Skeletal muscle satellite cell (primary cell): ENCODE measurements at regions not wholly inside any gene's neighbourhood (a gene's known extent, or its start where the extent isn't known, plus 50 kb on each side); places are given as distances from the start of the nearest gene placed in this dataset.

Experiments used
- H3K27me3 ChIP-seq: 2 replicates; pipeline ENCODE4 v1.7.0; 2013; ENCODE audit warnings: low read length; ENCODE audit not compliant: control insufficient read depth, insufficient read depth
- H3K36me3 ChIP-seq: 2 replicates; pipeline ENCODE4 v1.7.0; 2013; ENCODE audit warnings: mild to moderate bottlenecking, control low read depth, low read length; ENCODE audit not compliant: insufficient read depth
- H3K4me1 ChIP-seq: 2 replicates; pipeline ENCODE4 v1.7.0; 2013; ENCODE audit warnings: low read length; ENCODE audit not compliant: control insufficient read depth, insufficient read depth
- H3K4me2 ChIP-seq: 2 replicates; pipeline ENCODE4 v1.7.0; 2013; ENCODE audit warnings: mild to moderate bottlenecking, low read length
- H3K4me3 ChIP-seq: 2 replicates; pipeline ENCODE4 v1.7.0; 2013; ENCODE audit warnings: low read length
- H3K9ac ChIP-seq: 2 replicates; pipeline ENCODE4 v1.7.0; 2013; ENCODE audit warnings: mild to moderate bottlenecking, low read depth, low read length, moderate library complexity
- H3K9me3 ChIP-seq: replicated peaks from 2 replicates; pipeline ENCODE4 v1.7.0; 2013; ENCODE audit warnings: mild to moderate bottlenecking, control low read depth, low read length

DNA sequence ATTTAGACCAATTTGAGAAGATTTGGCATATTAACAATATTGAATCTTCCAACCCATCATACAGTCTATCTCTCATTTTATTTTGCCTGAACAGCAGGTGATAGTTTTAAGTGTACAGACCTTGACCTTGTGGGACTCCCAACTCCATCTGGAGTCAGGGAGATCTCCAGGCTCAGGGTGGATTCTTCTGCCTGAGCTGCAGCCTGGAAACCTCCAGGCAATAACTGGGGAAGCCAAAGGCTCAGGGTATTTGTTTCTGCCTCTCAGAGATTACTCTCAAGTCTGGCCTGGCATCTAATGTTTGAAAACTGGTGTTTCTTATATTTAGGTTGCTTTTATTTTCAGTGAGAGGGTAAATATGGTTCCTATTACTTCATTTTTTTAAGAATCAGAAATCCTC, 102.1 kb upstream of the C1QTNF9B start:
- no peaks in the 10 kb centered on the region for H3K4me1 ChIP-seq
- H3K4me3 ChIP-seq = no peak overlapping the region
- H3K27me3 ChIP-seq = peaks cover 27% of the 10 kb centered on the region

DNA sequence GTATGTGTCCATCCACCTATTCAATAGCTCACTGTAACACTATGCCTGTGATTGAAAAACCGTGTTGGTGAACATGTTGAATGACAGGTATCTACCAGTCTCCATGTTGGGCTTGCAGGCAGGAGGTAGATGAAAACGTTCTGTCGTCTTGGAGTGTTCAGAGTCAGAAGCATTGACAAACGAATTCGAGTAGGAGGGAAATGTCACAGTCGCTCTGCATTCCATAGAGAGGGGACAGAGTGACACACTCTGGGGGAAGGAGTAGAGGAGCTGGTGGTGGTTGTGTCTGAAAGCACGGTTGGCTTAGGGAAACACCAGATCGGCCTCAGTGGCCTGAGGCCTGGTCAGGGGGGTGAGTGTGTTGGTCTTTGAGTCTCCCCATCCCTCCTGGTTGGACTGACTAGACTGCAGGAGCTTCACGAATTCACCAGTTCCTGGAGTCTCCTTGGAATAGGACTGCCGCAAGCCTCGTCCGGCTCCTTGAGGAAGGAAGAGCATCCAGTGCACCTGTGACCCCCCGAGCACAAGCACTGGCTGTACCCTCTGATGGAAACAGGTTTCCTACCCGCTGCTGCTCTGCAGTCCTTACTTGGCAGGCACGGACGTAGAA, 105.0 kb upstream of the C1QTNF9B start:
- Histone ChIP-seq H3K27me3 (peaks cover 33% of the 10 kb centered on the region), H3K9ac (no peak overlapping the region), H3K4me3 (no peak overlapping the region), H3K36me3 (no peaks in the 10 kb centered on the region), H3K9me3 (no peaks in the 10 kb centered on the region), H3K4me1 (no peaks in the 10 kb centered on the region), H3K4me2 (no peak overlapping the region)

More for the DNA sequence above, 102.1 kb upstream of the C1QTNF9B start:
- Histone ChIP-seq H3K9me3 (no peaks in the 10 kb centered on the region), H3K9ac (no peak overlapping the region), H3K4me2 (no peak overlapping the region), H3K36me3 (no peaks in the 10 kb centered on the region)

DNA sequence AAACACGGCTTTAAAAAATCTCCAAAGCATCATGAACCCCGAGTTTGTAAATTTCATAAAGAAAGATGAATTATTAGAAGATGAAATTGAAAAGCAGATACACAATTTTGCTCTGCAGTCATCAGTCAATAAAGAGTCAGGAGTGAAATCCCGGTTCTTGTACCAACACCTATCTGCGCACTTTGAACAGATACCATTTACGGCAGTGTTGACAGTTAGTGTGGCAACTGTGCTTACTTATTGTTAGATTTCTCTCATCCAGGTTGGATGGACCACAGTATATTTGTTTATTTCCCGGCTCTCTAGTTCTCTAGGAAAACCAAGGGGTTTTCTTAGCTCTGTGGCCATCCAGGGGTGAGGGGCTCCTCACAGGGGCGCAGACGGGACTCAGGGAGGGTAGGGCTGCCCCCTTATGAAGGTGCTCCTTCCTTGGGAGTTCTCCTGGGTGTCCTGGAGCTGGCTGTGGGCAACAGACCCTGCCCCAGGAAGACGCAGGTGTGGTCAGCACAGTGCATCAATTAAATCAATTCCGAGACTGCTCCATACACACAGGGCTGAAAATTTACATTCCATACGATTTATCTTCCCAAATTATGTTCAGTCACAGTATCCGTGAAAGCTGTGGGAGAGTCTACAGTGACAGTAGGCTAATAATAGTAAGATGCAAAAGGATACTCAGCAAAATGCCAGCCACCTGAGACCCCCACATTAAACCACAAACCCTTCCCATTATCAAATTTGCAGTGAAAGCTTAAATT, 107.0 kb upstream of the C1QTNF9B start:
- Histone ChIP-seq H3K4me1 (no peaks in the 10 kb centered on the region), H3K27me3 (peaks cover 39% of the 10 kb centered on the region), H3K9ac (no peak overlapping the region), H3K4me3 (no peak overlapping the region), H3K4me2 (no peak overlapping the region), H3K9me3 (no peaks in the 10 kb centered on the region), H3K36me3 (no peaks in the 10 kb centered on the region)

DNA sequence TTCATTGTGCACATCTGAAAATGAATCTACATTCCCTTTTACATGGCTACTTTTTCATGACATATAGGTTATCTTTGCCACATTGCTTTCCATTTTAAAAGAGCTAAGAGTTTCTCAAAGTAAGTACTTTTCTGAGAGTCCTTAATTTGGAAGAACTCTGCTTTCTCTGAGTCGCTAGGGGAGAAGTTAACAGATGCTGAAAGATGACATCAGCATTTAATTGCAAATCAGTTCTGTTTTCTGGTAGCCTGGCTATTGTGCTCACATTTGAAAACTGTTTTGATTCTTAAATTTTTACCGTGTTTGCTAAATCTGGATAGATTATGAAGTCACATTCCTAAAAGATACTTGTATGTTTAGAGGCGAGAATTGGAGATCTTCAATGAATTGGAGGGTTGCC, 107.7 kb upstream of the C1QTNF9B start:
- Histone ChIP-seq H3K4me2 (no peak overlapping the region), H3K4me1 (no peaks in the 10 kb centered on the region), H3K9ac (no peak overlapping the region), H3K4me3 (no peak overlapping the region), H3K36me3 (no peaks in the 10 kb centered on the region), H3K27me3 (peaks cover 40% of the 10 kb centered on the region), H3K9me3 (no peaks in the 10 kb centered on the region)

DNA sequence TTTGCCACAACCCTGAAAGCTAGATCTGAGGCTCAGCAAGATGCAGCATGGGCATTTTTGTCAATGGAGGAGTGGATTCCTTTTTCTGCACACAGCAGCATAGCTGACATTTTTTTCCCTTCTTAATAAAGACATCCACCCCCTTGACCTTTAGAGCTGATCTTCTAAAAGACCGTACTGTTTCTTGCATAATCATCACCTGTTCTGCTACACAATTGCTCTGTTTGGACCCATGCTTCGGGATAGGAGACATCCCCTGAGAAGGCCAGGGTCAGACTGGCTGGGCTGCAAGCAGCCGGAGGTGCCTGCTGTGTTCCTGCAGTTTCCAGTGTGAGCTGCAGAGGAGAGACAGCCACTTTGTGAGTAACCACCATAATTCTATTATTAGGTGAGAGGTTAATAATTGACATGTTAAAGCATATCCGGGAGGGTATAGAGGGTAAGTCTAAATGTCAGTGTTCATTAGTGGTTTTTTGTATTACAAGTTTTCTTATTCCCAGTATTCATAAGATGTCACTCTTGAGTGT, 108.5 kb upstream of the C1QTNF9B start:
- Histone ChIP-seq H3K4me3 (no peak overlapping the region), H3K9ac (no peak overlapping the region), H3K4me1 (no peaks in the 10 kb centered on the region), H3K27me3 (peaks cover 49% of the 10 kb centered on the region), H3K36me3 (no peaks in the 10 kb centered on the region), H3K9me3 (no peaks in the 10 kb centered on the region), H3K4me2 (no peak overlapping the region)

DNA sequence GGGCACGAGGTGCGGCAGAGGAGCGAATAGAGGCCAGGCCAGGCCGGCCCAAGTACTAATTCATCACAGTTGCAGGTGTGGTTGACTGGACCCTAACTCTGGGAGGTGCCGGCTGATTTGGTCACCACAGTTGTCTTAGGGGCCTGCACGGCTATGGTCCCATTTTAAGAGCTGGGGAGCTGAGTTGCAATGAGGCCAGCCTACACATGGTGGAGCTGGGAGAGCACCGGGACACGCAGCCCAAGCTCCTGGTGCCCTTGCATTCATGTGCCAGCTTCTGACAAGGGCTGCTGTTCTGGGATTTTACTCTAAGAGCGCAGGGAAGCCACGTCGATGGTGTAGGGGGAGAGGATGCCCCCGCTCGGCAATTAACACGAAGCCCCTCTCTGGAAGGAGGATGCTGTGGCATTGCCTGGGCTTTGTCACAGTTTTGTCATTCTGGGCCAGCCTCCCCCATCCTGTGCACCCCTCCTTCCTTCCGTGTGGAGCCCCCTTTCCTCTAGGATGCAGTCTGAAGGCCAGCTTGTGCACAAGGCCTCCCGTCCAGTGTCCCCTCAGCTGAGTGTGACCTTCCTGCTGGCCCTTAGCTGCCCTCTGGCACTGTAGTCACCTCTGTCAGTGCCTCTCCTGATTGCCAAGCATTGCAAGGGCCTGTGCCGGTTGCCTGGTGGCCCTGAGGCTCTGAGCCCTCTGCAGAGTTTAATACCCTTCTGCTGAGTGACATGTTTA, 109.4 kb upstream of the C1QTNF9B start:
- Histone ChIP-seq H3K4me1 (no peaks in the 10 kb centered on the region), H3K9ac (no peak overlapping the region), H3K9me3 (no peaks in the 10 kb centered on the region), H3K4me3 (no peak overlapping the region), H3K36me3 (no peaks in the 10 kb centered on the region), H3K4me2 (no peak overlapping the region), H3K27me3 (peaks cover 57% of the 10 kb centered on the region)

DNA sequence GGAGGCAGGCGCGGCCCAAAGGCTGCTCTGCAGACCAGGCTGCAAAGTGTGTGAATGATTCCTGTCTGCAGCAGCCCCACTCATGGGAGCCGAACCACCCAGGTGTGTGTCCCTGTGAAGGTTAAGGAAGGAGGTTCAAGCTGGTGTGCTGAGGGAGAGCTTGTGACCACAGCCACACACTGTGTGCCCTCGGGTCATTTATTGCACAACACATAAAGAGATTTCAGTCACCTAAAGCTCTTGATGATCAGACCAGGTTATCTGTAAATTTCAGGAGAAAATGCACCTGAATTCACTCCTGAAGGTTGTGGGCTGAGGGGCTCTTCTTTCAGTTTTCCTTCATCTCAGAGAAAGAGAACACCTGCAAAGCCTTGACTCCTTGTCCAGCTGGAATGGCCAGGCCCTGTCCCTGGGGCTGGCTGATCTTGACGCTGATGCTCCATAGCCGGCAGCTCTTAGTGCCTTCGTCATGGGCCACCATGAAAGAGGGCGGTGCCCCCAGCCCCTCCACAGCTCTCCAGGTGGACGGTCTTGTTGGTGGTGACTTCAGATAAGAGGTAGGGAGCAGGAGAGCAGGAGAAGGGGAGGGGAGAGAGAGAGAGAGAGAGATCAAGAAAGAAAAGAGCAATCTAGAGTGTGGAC, 110.8 kb upstream of the C1QTNF9B start:
- peaks cover 65% of the 10 kb centered on the region for H3K27me3 ChIP-seq
- H3K36me3 ChIP-seq = no peaks in the 10 kb centered on the region
- no peaks in the 10 kb centered on the region for H3K9me3 ChIP-seq
- H3K9ac ChIP-seq = no peak overlapping the region
- H3K4me1 ChIP-seq = no peaks in the 10 kb centered on the region
- no peak overlapping the region for H3K4me2 ChIP-seq
- H3K4me3 ChIP-seq = no peak overlapping the region

DNA sequence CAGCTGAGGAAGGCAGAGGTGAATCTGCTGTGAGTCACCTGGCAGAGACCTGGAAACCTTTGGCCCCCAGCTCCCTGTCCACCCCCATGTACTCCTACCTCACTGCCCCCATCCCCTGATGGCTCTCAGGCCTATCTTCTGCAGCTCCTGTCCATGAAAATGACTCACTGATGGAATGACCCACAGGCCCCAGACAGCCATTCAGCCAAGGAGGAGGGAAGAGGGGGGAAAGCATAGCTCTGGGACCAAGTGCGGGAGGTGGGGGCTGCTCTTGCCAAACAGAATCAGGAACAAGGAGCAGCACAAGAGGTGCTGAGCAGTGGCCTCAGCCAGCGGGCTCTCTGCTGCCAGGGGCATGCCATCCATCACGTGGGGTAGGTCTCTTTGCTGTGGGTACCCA, 111.4 kb upstream of the C1QTNF9B start:
- no peak overlapping the region for H3K9ac ChIP-seq
- H3K4me1 ChIP-seq = no peaks in the 10 kb centered on the region
- H3K4me2 ChIP-seq = no peak overlapping the region
- H3K4me3 ChIP-seq = no peak overlapping the region
- no peaks in the 10 kb centered on the region for H3K36me3 ChIP-seq
- no peaks in the 10 kb centered on the region for H3K9me3 ChIP-seq
- H3K27me3 ChIP-seq = peaks cover 63% of the 10 kb centered on the region

DNA sequence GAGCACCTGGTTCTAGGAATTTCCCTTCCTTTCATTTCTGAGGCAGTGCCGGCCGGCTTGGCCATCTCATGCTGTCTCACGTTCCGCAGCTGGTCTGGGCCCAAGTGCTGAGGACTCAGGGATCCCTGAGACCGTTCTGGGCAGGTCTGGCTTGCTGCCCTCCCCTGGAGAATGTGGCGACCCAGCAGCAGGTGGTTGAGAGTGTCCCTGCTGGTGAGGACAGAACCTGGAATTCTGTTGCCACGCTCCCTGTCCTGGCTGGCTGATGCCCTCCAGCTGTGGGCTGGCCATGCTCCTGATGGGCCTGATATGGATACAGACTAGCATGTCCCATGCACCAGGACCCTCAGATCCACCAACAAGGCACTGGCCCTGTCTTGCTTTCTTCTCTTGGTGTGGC, 114.0 kb upstream of the C1QTNF9B start:
- H3K9ac ChIP-seq = no peak overlapping the region
- no peaks in the 10 kb centered on the region for H3K4me1 ChIP-seq
- no peak overlapping the region for H3K4me3 ChIP-seq
- H3K27me3 ChIP-seq = peaks cover 49% of the 10 kb centered on the region
- no peak overlapping the region for H3K4me2 ChIP-seq
- H3K9me3 ChIP-seq = no peaks in the 10 kb centered on the region
- H3K36me3 ChIP-seq = no peaks in the 10 kb centered on the region

DNA sequence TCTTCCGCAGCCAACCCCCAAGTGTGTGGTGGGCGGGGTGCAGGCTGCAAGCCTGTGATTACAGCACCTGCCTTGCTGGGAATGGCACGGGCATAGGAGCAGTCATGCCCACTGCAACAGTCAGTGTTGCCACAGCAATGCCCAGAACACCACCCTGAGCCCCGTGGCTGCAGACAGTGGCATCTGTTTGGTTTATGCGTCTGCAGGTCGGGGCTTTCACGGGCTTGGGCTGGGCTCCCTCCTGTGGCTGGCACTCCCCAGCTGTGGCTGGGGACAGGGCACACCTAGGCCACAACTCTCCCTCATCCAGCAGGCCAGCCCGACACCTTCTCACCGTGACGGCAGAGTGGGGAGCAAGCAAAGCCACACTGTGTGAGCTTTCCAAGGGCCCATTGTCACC, 115.3 kb upstream of the C1QTNF9B start:
- Histone ChIP-seq H3K4me3 (no peak overlapping the region), H3K9ac (no peak overlapping the region), H3K27me3 (peaks cover 42% of the 10 kb centered on the region), H3K9me3 (no peaks in the 10 kb centered on the region), H3K4me2 (no peak overlapping the region), H3K4me1 (no peaks in the 10 kb centered on the region), H3K36me3 (no peaks in the 10 kb centered on the region)

DNA sequence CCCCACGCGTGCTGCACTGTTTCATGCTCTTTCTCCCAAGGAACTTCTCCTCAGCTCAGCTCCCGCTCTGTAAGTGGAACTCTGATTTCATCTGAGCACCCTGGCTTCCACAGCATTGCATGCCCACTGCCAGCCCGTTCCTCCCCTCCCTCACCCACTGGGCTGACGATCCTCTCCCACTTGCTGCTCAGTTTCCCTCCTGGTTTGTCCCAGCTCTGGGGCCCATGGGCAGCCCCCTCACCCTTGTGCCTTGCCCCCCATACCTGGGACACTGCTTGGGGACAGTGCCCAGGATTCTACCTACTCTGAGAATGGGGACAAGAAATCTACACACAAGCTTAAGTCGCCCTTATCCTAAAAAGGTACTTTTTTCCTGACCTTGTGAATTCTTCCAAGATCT, 115.9 kb upstream of the C1QTNF9B start:
- no peaks in the 10 kb centered on the region for H3K9me3 ChIP-seq
- H3K27me3 ChIP-seq = peaks cover 40% of the 10 kb centered on the region
- H3K36me3 ChIP-seq = no peaks in the 10 kb centered on the region
- no peak overlapping the region for H3K9ac ChIP-seq
- no peaks in the 10 kb centered on the region for H3K4me1 ChIP-seq
- H3K4me2 ChIP-seq = no peak overlapping the region
- H3K4me3 ChIP-seq = no peak overlapping the region
